Mucosa of descending colon (tissue), 3 donors: ENCODE measurements at regions not wholly inside any gene's neighbourhood (a gene's known extent, or its start where the extent isn't known, plus 50 kb on each side); places are given as distances from the start of the nearest gene placed in this dataset.

Source experiments
- ATAC-seq: fragments of 200-7000 bp; cut with Tn5 transposase; one replicate; pipeline ENCODE4 v1.9.1; 2020; ENCODE audit warnings: mild to moderate bottlenecking, moderate library complexity
- DNase-seq, 3 donors: peaks; one replicate each; pipeline ENCODE4 v3.0.0-alpha.2; 2020
- H3K36me3 ChIP-seq: fragments of 200-600 bp; one replicate; pipeline ENCODE4 v1.8.0; 2021; ENCODE audit warnings: low read depth, mild to moderate bottlenecking
- H3K4me1 ChIP-seq: fragments of 200-600 bp; one replicate; pipeline ENCODE4 v1.8.0; 2021; ENCODE audit warnings: low read depth, mild to moderate bottlenecking
- H3K4me3 ChIP-seq: fragments of 200-600 bp; one replicate; pipeline ENCODE4 v1.8.0; 2021; ENCODE audit warnings: mild to moderate bottlenecking
- H3K9me3 ChIP-seq: fragments of 200-600 bp; one replicate; pipeline ENCODE4 v1.8.0; 2021; ENCODE audit warnings: mild to moderate bottlenecking
- CTCF ChIP-seq: fragments of 200-600 bp; IDR thresholded peaks from one replicate; pipeline ENCODE4 v1.8.0; 2022; ENCODE audit warnings: antibody characterized with exemption, mild to moderate bottlenecking
- intact Hi-C, 2 donors: fragments of 100-400 bp; cut with DNase I in 1 of 2; cut with micrococcal nuclease in 1 of 2; formaldehyde crosslinking; loops; one replicate each; pipeline versions ENCODE4 v1.11.0 to v1.11.1; 2022; cut with DNase I, micrococcal nuclease
- donor health status: DM: no; HTN: no; CAD: no; lungs with moderate emphysema.
- donor health status: DM: no; HTN: no; CAD: no.
- donor health status: DM: no; HTN: yes; CAD: no.

DNA sequence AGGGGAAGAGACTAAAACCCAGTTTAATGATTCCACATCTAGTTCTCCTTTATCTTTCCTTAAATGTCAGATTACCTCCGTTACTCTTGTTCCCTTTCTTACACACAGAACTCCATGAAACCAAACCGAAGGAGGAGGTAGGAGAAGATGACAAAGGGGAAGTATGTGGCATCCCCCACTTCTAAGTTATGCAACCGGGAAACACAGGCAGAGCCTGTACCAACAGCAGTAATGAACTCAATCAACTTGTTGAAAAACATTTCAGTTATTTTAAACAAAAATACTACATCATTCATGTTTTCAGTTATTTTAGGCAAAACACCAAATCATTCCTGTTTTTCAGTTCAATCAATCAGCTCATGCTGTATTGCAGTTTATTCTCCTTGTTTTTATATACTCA lies 101.8 kb downstream of the PCSK1 start:
- no peak for DNase-seq
- intact Hi-C loops = loop anchor here in 1 of 2 donors (10.0 kb wide), 1 partner anchor 366 kb away; the partner anchor contains the start of gene ELL2
- Histone ChIP-seq H3K4me3 (no peak overlapping the region), H3K4me1 (peaks cover 8% of the 10 kb centered on the region), H3K9me3 (no peaks in the 10 kb centered on the region), H3K36me3 (no peaks in the 10 kb centered on the region)
- ATAC-seq = no peak
- no peak for TF ChIP-seq CTCF

DNA sequence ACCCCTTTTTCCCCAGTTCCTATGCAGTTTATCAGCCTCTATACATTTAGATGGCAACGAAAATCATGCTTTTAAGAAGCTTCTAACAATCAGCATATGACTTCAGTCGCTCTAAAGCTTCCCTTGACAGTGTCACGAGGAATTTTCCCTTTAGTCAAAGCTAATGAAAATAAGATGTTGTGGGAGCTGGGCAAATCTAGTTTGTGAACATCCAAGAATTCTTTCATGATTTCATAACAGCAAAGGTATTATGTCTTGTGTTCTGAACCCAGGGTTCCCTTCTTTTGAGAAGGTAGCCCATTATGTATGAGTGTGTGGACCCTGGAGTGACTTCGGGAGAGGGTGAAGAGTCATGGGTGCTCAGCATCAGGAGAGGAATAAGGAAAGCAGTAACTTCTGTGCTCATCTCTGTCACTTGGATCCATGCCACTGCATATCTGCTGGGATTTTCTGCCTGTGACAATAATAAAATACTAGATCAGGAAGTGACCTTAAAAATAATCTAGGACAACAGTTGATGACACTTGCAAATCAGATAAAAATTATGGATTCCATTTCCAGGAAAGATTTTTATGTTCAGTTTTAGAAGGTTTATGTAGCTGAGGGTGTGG lies 102.4 kb downstream of the PCSK1 start:
- intact Hi-C loops = loop anchor here in 1 of 2 donors (10.0 kb wide), 1 partner anchor 366 kb away; the partner anchor contains the start of gene ELL2
- TF ChIP-seq CTCF = no peak
- ATAC-seq (peak; percentile 46), DNase-seq (peak in 1 of 3 donors; percentile 27)
- Histone ChIP-seq H3K36me3 (no peaks in the 10 kb centered on the region), H3K4me3 (no peak overlapping the region), H3K9me3 (no peaks in the 10 kb centered on the region), H3K4me1 (peaks cover 8% of the 10 kb centered on the region)

DNA sequence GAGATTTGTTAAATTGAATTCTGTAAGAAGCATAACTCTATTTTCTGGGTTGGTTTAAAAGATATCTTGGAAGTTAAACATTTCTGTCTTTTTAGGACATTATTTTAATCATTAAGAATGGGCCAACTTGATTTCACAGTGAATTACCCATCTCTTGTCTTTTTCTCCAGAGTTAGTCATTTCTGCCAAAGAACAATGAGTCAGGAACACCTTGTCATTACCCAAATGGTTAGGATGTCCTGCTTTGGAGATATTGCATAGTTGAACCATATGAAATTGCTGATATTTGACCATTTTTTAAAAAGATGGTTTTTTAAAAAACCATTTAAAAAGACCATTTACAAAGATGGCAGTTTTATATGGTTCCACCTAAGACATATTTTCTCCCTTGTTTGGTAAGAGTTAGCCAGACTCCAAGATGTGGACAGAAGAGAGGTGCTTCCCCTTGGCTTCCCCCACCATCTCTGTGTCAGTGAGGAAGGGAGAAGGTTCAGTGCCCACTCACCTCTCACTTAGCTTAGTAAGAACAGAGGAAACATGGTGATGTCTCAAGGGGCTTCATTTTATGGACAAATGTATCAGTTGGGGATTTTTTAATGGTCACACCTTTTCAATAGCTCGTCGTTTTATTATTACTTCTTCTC lies 103.0 kb downstream of the PCSK1 start:
- Histone ChIP-seq H3K4me1 (peaks cover 8% of the 10 kb centered on the region), H3K36me3 (no peaks in the 10 kb centered on the region), H3K9me3 (no peaks in the 10 kb centered on the region), H3K4me3 (no peak overlapping the region)
- TF ChIP-seq CTCF = no peak
- ATAC-seq = no peak
- intact Hi-C loops = loop anchor here in 1 of 2 donors (10.0 kb wide), 1 partner anchor 365 kb away; the partner anchor contains the start of gene ELL2
- DNase-seq = no peak

- Histone ChIP-seq H3K9me3 (no peaks in the 10 kb centered on the region), H3K36me3 (no peaks in the 10 kb centered on the region), H3K4me1 (peaks cover 8% of the 10 kb centered on the region), H3K4me3 (no peak overlapping the region)
- TF ChIP-seq CTCF = no peak
- intact Hi-C loops = no loop called here
- ATAC-seq = no peak
- no peak for DNase-seq
These were observed 103.8 kb downstream of the PCSK1 start for GRCh38 chr5:96329289-96329688.

DNA sequence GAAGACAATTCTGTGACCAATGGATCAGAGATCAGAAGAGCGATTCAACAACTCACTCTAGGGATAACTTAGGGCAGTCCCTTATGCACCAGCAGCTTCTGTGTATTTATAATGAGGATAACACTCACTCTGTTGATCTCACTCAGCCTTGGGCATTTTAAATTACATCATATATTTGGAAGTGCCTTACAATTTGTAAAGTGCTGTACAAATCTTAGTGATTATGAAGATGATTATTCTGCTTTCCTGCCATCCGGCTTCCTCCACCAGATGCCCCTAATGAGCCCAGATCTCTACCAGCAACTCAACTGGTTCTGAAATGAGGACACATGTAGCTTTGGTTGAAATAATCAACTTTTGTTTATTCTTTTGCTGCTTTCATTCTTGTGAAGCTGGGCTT lies 105.3 kb downstream of the PCSK1 start:
- no peaks in the 10 kb centered on the region for H3K9me3 ChIP-seq
- no peak for DNase-seq
- TF ChIP-seq CTCF = no peak
- intact Hi-C loops = no loop called here
- no peaks in the 10 kb centered on the region for H3K36me3 ChIP-seq
- no peak overlapping the region for H3K4me3 ChIP-seq
- peaks cover 8% of the 10 kb centered on the region for H3K4me1 ChIP-seq
- ATAC-seq = no peak
